OCI-LY1 (cell line): ENCODE measurements at regions not wholly inside any gene's neighbourhood (a gene's known extent, or its start where the extent isn't known, plus 50 kb on each side); places are given as distances from the start of the nearest gene placed in this dataset.

Experiments used
- H2AFZ ChIP-seq: fragments of 200-600 bp; sonication (generic), shearing (Covaris generic); 2 replicates; pipeline ENCODE4 v1.6.0; 2014; ENCODE audit warnings: antibody characterized with exemption, mild to moderate bottlenecking, low read length
- H3F3A ChIP-seq: fragments of 200-600 bp; sonication (generic), shearing (Covaris generic); 2 replicates; pipeline ENCODE4 v1.6.0; 2014; ENCODE audit warnings: mild to moderate bottlenecking, antibody characterized with exemption, low read length, moderate library complexity; ENCODE audit not compliant: insufficient read depth
- H3K27ac ChIP-seq: fragments of 200-600 bp; sonication (generic); 2 replicates; pipeline ENCODE4 v1.5.1; 2014; ENCODE audit warnings: low read length, mixed run types, mild to moderate bottlenecking, low read depth; ENCODE audit not compliant: poor library complexity, severe bottlenecking
- H3K27me3 ChIP-seq: fragments of 200-600 bp; sonication (generic); 2 replicates; pipeline ENCODE4 v1.6.0; 2014; ENCODE audit warnings: antibody characterized with exemption, mild to moderate bottlenecking, low read length, moderate library complexity; ENCODE audit not compliant: insufficient read depth
- H3K36me3 ChIP-seq: fragments of 200-600 bp; sonication (generic); 2 replicates; pipeline ENCODE4 v1.6.1; 2014; ENCODE audit warnings: mild to moderate bottlenecking, antibody characterized with exemption, low read length, moderate library complexity, mixed read lengths; ENCODE audit not compliant: insufficient read depth
- H3K4me1 ChIP-seq: fragments of 200-600 bp; sonication (generic); 2 replicates; pipeline ENCODE4 v1.5.1; 2014; ENCODE audit warnings: mild to moderate bottlenecking, low read length, moderate library complexity; ENCODE audit not compliant: insufficient read depth, severe bottlenecking
- H3K4me2 ChIP-seq: fragments of 200-600 bp; sonication (generic), shearing (Covaris generic); 2 replicates; pipeline ENCODE4 v1.6.1; 2014; ENCODE audit warnings: low read length
- H3K4me3 ChIP-seq: fragments of 200-600 bp; sonication (generic); 2 replicates; pipeline ENCODE4 v1.5.1; 2014; ENCODE audit warnings: low read length, low read depth, mild to moderate bottlenecking, mixed read lengths; ENCODE audit not compliant: poor library complexity, severe bottlenecking
- H3K79me2 ChIP-seq: fragments of 200-600 bp; shearing (Covaris generic); 2 replicates; pipeline ENCODE4 v1.6.1; 2016; ENCODE audit warnings: mixed run types, low read length, mixed read lengths; ENCODE audit not compliant: insufficient read depth
- H3K9ac ChIP-seq: fragments of 200-600 bp; sonication (generic), shearing (Covaris generic); 2 replicates; pipeline ENCODE4 v1.6.1; 2014; ENCODE audit warnings: mild to moderate bottlenecking, low read length, mixed read lengths
- H3K9me2 ChIP-seq: fragments of 200-600 bp; sonication (generic), shearing (Covaris generic); 2 replicates; pipeline ENCODE4 v1.6.1; 2014; ENCODE audit warnings: low read depth, mild to moderate bottlenecking, low read length, mixed read lengths
- H3K9me3 ChIP-seq: fragments of 200-600 bp; shearing (Covaris generic); 2 replicates; pipeline ENCODE4 v1.6.1; 2014; ENCODE audit warnings: low read length, mixed read lengths
- H4K20me1 ChIP-seq: fragments of 200-600 bp; sonication (generic), shearing (Covaris generic); 2 replicates; pipeline ENCODE4 v1.6.0; 2016; ENCODE audit warnings: mild to moderate bottlenecking, low read length; ENCODE audit not compliant: insufficient read depth
- EZH2 ChIP-seq: fragments of 200-600 bp; sonication (generic), shearing (Covaris generic); IDR thresholded peaks from 2 replicates; pipeline ENCODE4 v1.8.0; 2017; ENCODE audit warnings: borderline replicate concordance, mixed run types, mild to moderate bottlenecking, antibody characterized with exemption, low read length, moderate library complexity, mixed read lengths
- TF ChIP-seq, protein P1 (sequence below): fragments of 200-600 bp; sonication (generic), shearing (Covaris generic); IDR thresholded peaks from 2 replicates; pipeline ENCODE4 v1.5.1; 2017; ENCODE audit warnings: mild to moderate bottlenecking, antibody characterized with exemption, low read length, moderate library complexity, mixed read lengths

- no peak overlapping the region for H3K27ac ChIP-seq
- no peak overlapping the region for H3K9ac ChIP-seq
- no peak overlapping the region for H2AFZ ChIP-seq
- TF ChIP-seq, protein P1, sequence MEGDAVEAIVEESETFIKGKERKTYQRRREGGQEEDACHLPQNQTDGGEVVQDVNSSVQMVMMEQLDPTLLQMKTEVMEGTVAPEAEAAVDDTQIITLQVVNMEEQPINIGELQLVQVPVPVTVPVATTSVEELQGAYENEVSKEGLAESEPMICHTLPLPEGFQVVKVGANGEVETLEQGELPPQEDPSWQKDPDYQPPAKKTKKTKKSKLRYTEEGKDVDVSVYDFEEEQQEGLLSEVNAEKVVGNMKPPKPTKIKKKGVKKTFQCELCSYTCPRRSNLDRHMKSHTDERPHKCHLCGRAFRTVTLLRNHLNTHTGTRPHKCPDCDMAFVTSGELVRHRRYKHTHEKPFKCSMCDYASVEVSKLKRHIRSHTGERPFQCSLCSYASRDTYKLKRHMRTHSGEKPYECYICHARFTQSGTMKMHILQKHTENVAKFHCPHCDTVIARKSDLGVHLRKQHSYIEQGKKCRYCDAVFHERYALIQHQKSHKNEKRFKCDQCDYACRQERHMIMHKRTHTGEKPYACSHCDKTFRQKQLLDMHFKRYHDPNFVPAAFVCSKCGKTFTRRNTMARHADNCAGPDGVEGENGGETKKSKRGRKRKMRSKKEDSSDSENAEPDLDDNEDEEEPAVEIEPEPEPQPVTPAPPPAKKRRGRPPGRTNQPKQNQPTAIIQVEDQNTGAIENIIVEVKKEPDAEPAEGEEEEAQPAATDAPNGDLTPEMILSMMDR, result no peak
- TF ChIP-seq EZH2, result no peak
- H3K4me2 ChIP-seq, result no peak overlapping the region
- H3K4me3 ChIP-seq, result no peak overlapping the region
- H3F3A ChIP-seq, result no peaks in the 10 kb centered on the region
- H4K20me1 ChIP-seq, result no peaks in the 10 kb centered on the region
- no peaks in the 10 kb centered on the region for H3K9me2 ChIP-seq
- H3K9me3 ChIP-seq, result no peaks in the 10 kb centered on the region
- H3K27me3 ChIP-seq, result no peaks in the 10 kb centered on the region
- H3K36me3 ChIP-seq, result no peaks in the 10 kb centered on the region
- no peaks in the 10 kb centered on the region for H3K4me1 ChIP-seq
- H3K79me2 ChIP-seq, result no peaks in the 10 kb centered on the region
Measured at GRCh38 chr3:98971169-98971681, 69.7 kb upstream of the DCBLD2 start.

GRCh38 chr3:98969295-98969694 is 67.8 kb upstream of the DCBLD2 start:
- TF ChIP-seq, protein P1, result no peak
- TF ChIP-seq EZH2, result no peak
- H3F3A ChIP-seq, result no peaks in the 10 kb centered on the region
- H3K27ac ChIP-seq, result no peak overlapping the region
- no peaks in the 10 kb centered on the region for H4K20me1 ChIP-seq
- H3K4me1 ChIP-seq, result no peaks in the 10 kb centered on the region
- no peaks in the 10 kb centered on the region for H3K9me3 ChIP-seq
- H3K9me2 ChIP-seq, result no peaks in the 10 kb centered on the region
- no peak overlapping the region for H3K4me2 ChIP-seq
- H3K4me3 ChIP-seq, result no peak overlapping the region
- H3K9ac ChIP-seq, result no peak overlapping the region
- H3K36me3 ChIP-seq, result no peaks in the 10 kb centered on the region
- H3K27me3 ChIP-seq, result no peaks in the 10 kb centered on the region
- no peaks in the 10 kb centered on the region for H3K79me2 ChIP-seq
- H2AFZ ChIP-seq, result no peak overlapping the region

DNA sequence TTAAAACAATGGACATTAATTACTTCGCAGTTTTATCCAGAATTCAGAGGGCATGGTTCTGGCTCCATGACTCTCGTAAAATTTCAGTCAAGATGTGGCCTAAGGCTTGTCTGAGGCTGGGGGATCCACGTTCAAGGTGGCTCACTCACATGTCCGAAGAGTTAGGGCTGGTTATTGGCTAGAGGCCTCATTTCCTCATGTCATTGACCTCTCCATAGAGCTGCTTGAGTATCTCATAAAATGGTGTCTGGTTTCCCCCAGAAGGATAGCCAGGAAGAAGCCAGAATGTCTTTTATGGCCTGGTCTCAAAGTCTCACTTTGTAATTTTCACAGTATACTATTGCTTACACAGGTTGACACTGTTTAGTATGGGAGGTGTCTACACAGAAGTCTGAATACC is 67.3 kb upstream of the DCBLD2 start:
- Histone ChIP-seq H3K36me3 (no peaks in the 10 kb centered on the region), H3K9me3 (no peaks in the 10 kb centered on the region), H3K4me3 (no peak overlapping the region), H4K20me1 (no peaks in the 10 kb centered on the region), H3K4me1 (no peaks in the 10 kb centered on the region), H3K9me2 (no peaks in the 10 kb centered on the region), H2AFZ (no peak overlapping the region), H3K79me2 (no peaks in the 10 kb centered on the region), H3K27me3 (no peaks in the 10 kb centered on the region), H3K4me2 (no peak overlapping the region), H3K9ac (no peak overlapping the region), H3F3A (no peaks in the 10 kb centered on the region), H3K27ac (no peak overlapping the region)
- TF ChIP-seq EZH2, result no peak
- TF ChIP-seq, protein P1, result no peak
